ENCODE measurements at regions not wholly inside any gene's neighbourhood (a gene's known extent, or its start where the extent isn't known, plus 50 kb on each side); places are given as distances from the start of the nearest gene placed in this dataset.

- H3K4me3 ChIP-seq (ENCODE audit: low read depth, low read length), result no peak overlapping the region
- no peak for DNase-seq (ENCODE audit: low read depth)
- TF ChIP-seq CTCF (IDR thresholded peaks at IDR 0.05; ENCODE audit: control insufficient read depth, extremely low read depth, insufficient read depth), result no peak
Measured at GRCh38 chr4:33369446-33369845, 2649.3 kb downstream of the PCDH7 start.

- TF ChIP-seq CTCF (IDR thresholded peaks at IDR 0.05; ENCODE audit: control insufficient read depth, extremely low read depth, insufficient read depth), result no peak
- H3K4me3 ChIP-seq (ENCODE audit: low read depth, low read length), result no peak overlapping the region
- peak; percentile 7 for DNase-seq (ENCODE audit: low read depth)
Measured at GRCh38 chr4:33381816-33382215, 2661.6 kb downstream of the PCDH7 start.

- peak; percentile 30 for TF ChIP-seq CTCF (IDR thresholded peaks at IDR 0.05; ENCODE audit: control insufficient read depth, extremely low read depth, insufficient read depth)
- no peak for DNase-seq (ENCODE audit: low read depth)
- no peak overlapping the region for H3K4me3 ChIP-seq (ENCODE audit: low read depth, low read length)
Measured at GRCh38 chr4:33386764-33387163, 2666.6 kb downstream of the PCDH7 start.

- H3K4me3 ChIP-seq (ENCODE audit: low read depth, low read length), result no peak overlapping the region
- DNase-seq (ENCODE audit: low read depth), result no peak
- no peak for TF ChIP-seq CTCF (IDR thresholded peaks at IDR 0.05; ENCODE audit: control insufficient read depth, extremely low read depth, insufficient read depth)
Measured at GRCh38 chr4:33390976-33391375, 2670.8 kb downstream of the PCDH7 start.

GRCh38 chr4:33395731-33396485, 2675.7 kb downstream of the PCDH7 start:
- DNase-seq (ENCODE audit: low read depth), result no peak
- no peak for TF ChIP-seq CTCF (IDR thresholded peaks at IDR 0.05; ENCODE audit: control insufficient read depth, extremely low read depth, insufficient read depth)
- no peak overlapping the region for H3K4me3 ChIP-seq (ENCODE audit: low read depth, low read length)

GRCh38 chr4:33400504-33400903, 2680.3 kb downstream of the PCDH7 start:
- DNase-seq (ENCODE audit: low read depth), result no peak
- no peak for TF ChIP-seq CTCF (IDR thresholded peaks at IDR 0.05; ENCODE audit: control insufficient read depth, extremely low read depth, insufficient read depth)
- no peak overlapping the region for H3K4me3 ChIP-seq (ENCODE audit: low read depth, low read length)

- no peak for DNase-seq (ENCODE audit: low read depth)
- no peak overlapping the region for H3K4me3 ChIP-seq (ENCODE audit: low read depth, low read length)
- TF ChIP-seq CTCF (IDR thresholded peaks at IDR 0.05; ENCODE audit: control insufficient read depth, extremely low read depth, insufficient read depth), result no peak
Measured at GRCh38 chr4:33407496-33407895, 2687.3 kb downstream of the PCDH7 start.

All from LNCaP clone FGC (cell line).